ENCODE measurements at regions not wholly inside any gene's neighbourhood (a gene's known extent, or its start where the extent isn't known, plus 50 kb on each side); places are given as distances from the start of the nearest gene placed in this dataset.
"Not testable (repeated sequence)": the region's sequence is repeated elsewhere in the genome, so short reads cannot be mapped to it uniquely, and the experiment has no call there.

DNA sequence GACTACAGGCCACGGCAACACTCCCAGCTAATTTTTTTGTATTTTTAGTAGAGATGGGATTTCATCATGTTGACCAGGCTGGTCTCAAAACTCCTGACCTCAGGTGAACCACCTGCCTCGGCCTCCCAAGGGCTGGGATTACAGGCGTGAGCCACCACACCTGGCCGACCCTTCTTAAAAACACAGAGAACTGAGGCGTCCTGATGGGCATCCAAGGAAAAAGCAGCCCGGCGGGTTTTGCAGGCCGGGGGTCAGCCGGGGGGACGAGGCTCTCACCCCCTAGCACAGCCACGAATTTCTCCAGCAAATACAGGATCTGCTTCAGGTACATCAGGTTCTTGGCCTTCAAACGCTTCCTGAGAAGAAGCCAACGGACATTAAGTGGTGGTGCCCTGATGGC lies 178.9 kb downstream of the KLRB1 start:
- TF ChIP-seq, protein P1, sequence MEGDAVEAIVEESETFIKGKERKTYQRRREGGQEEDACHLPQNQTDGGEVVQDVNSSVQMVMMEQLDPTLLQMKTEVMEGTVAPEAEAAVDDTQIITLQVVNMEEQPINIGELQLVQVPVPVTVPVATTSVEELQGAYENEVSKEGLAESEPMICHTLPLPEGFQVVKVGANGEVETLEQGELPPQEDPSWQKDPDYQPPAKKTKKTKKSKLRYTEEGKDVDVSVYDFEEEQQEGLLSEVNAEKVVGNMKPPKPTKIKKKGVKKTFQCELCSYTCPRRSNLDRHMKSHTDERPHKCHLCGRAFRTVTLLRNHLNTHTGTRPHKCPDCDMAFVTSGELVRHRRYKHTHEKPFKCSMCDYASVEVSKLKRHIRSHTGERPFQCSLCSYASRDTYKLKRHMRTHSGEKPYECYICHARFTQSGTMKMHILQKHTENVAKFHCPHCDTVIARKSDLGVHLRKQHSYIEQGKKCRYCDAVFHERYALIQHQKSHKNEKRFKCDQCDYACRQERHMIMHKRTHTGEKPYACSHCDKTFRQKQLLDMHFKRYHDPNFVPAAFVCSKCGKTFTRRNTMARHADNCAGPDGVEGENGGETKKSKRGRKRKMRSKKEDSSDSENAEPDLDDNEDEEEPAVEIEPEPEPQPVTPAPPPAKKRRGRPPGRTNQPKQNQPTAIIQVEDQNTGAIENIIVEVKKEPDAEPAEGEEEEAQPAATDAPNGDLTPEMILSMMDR (IDR thresholded peaks at IDR 0.05): not testable (repeated sequence)
- not testable (repeated sequence) for TF ChIP-seq POLR2A (IDR thresholded peaks at IDR 0.05)
